ENCODE measurements at regions not wholly inside any gene's neighbourhood (a gene's known extent, or its start where the extent isn't known, plus 50 kb on each side); places are given as distances from the start of the nearest gene placed in this dataset.

GRCh38 chr6:164528539-164528938 is 780.9 kb downstream of the C6orf118 start:
- Histone ChIP-seq H3K4me3 (no peak overlapping the region), H3K27ac (no peak overlapping the region), H3K9me3 (no peaks in the 10 kb centered on the region), H3K4me1 (no peaks in the 10 kb centered on the region), H3K27me3 (no peaks in the 10 kb centered on the region), H3K36me3 (no peaks in the 10 kb centered on the region)
- no peak for ATAC-seq
- no peak for DNase-seq
- no peak for TF ChIP-seq CTCF (IDR thresholded peaks at IDR 0.05)
- intact Hi-C loops (cut with DNase I) = no loop called here

GRCh38 chr6:164523087-164523654 is 786.2 kb downstream of the C6orf118 start:
- Histone ChIP-seq H3K27ac (no peak overlapping the region), H3K36me3 (no peaks in the 10 kb centered on the region), H3K4me1 (no peaks in the 10 kb centered on the region), H3K4me3 (no peak overlapping the region), H3K27me3 (no peaks in the 10 kb centered on the region), H3K9me3 (peaks cover 4% of the 10 kb centered on the region)
- ATAC-seq (no peak), DNase-seq (no peak)
- no peak for TF ChIP-seq CTCF (IDR thresholded peaks at IDR 0.05)
- intact Hi-C loops (cut with DNase I) = no loop called here

GRCh38 chr6:164520916-164521315 is 788.5 kb downstream of the C6orf118 start:
- Histone ChIP-seq H3K4me1 (no peaks in the 10 kb centered on the region), H3K36me3 (no peaks in the 10 kb centered on the region), H3K9me3 (peaks cover 4% of the 10 kb centered on the region), H3K27me3 (no peaks in the 10 kb centered on the region), H3K27ac (no peak overlapping the region), H3K4me3 (no peak overlapping the region)
- ATAC-seq (no peak), DNase-seq (no peak)
- intact Hi-C loops (cut with DNase I) = no loop called here
- no peak for TF ChIP-seq CTCF (IDR thresholded peaks at IDR 0.05)

GRCh38 chr6:164507206-164507940 is 802.0 kb downstream of the C6orf118 start:
- TF ChIP-seq CTCF (IDR thresholded peaks at IDR 0.05) = no peak
- no peaks in the 10 kb centered on the region for H3K36me3 ChIP-seq
- H3K27ac ChIP-seq = no peak overlapping the region
- H3K27me3 ChIP-seq = no peaks in the 10 kb centered on the region
- no peaks in the 10 kb centered on the region for H3K4me1 ChIP-seq
- no peak overlapping the region for H3K4me3 ChIP-seq
- intact Hi-C loops (cut with DNase I) = no loop called here
- ATAC-seq = no peak
- H3K9me3 ChIP-seq = no peaks in the 10 kb centered on the region
- DNase-seq = no peak

- intact Hi-C loops (cut with DNase I) = no loop called here
- H3K36me3 ChIP-seq = no peaks in the 10 kb centered on the region
- TF ChIP-seq CTCF (IDR thresholded peaks at IDR 0.05) = no peak
These were observed 804.0 kb downstream of the C6orf118 start for GRCh38 chr6:164505425-164505824.

More at GRCh38 chr6:164505425-164505824, 804.0 kb downstream of the C6orf118 start:
- Histone ChIP-seq H3K27me3 (no peaks in the 10 kb centered on the region), H3K4me1 (no peaks in the 10 kb centered on the region), H3K9me3 (no peaks in the 10 kb centered on the region), H3K27ac (no peak overlapping the region), H3K4me3 (no peak overlapping the region)
- DNase-seq = no peak
- no peak for ATAC-seq
